ENCODE measurements at regions not wholly inside any gene's neighbourhood (a gene's known extent, or its start where the extent isn't known, plus 50 kb on each side); places are given as distances from the start of the nearest gene placed in this dataset.

DNA sequence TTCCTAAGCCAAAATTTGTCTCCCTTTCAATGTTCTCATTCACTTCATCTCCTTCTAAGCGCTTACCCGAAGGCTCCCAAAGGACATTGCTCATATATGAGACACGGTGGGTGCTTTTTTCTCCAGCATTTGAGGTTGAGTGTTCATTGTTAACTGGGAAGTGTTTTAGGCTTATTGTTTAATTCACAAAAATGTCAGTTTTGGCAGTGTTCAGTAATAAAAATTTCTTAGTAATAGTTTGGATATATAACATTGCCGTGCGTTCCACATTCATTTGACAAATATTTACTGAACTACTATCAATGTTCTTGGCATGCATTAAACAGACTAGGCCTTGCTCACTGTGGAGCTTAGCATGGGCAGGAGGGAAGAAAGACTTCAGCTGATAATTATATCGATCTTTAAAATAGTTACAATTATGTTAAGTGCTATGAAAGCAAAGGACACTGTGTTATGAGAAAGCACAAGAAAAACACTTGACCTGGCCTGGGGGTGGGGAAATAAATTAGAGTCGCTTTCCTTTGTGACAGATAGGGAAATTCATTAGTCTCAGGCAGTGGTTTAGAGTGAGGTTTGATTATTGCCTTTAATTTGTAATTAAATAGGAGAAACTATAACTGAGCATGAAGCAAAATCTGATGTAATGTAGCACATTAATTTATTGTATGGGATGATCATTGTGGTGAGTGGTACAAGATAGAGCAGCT lies 82.2 kb upstream of the DOCK10 start:
- Histone ChIP-seq H2BK120ac (ENCODE audit: low read depth, low read length) (no peak overlapping the region), H2AK5ac (ENCODE audit: low read length, severe bottlenecking) (no peak overlapping the region), H2AFZ (ENCODE audit: low read depth, low read length) (no peak overlapping the region), H3K79me1 (replicated peaks; ENCODE audit: low read length, poor library complexity, severe bottlenecking) (no peaks in the 10 kb centered on the region), H3K4me1 (ENCODE audit: control insufficient read depth, insufficient read depth, low read depth, low read length) (no peaks in the 10 kb centered on the region), H2BK12ac (ENCODE audit: low read length in 2 of 2) (no peak overlapping the region), H3K14ac (ENCODE audit: low read length in 2 of 2) (no peak overlapping the region), H3K18ac (ENCODE audit: low read depth in 1 of 2, low read length in 2 of 2) (no peak overlapping the region), H3K23ac (ENCODE audit: low read length in 2 of 2) (no peak overlapping the region), H3K27ac (ENCODE audit: low read length, poor library complexity, severe bottlenecking) (no peak overlapping the region), H3K4me3 (ENCODE audit: insufficient read depth in 1 of 2, low read depth in 1 of 2, low read length in 2 of 2) (no peak overlapping the region), H4K8ac (ENCODE audit: low read length) (no peak overlapping the region), H3K9me3 (ENCODE audit: control insufficient read depth, low read length) (no peaks in the 10 kb centered on the region), H2BK5ac (ENCODE audit: low read depth, low read length, poor library complexity, severe bottlenecking) (no peak overlapping the region), H4K91ac (ENCODE audit: low read length) (no peak overlapping the region), H3K4ac (ENCODE audit: low read depth in 1 of 2, low read length in 2 of 2) (no peak overlapping the region), H3K9ac (ENCODE audit: low read length) (no peak overlapping the region), H3K36me3 (ENCODE audit: control insufficient read depth in 1 of 2, insufficient read depth in 2 of 2, low read depth in 1 of 2, low read length in 2 of 2) (no peaks in the 10 kb centered on the region), H3K27me3 (ENCODE audit: control insufficient read depth in 1 of 2, insufficient read depth in 1 of 2, low read length in 2 of 2) (no peaks in the 10 kb centered on the region), H3K4me2 (ENCODE audit: low read length, poor library complexity, severe bottlenecking) (no peak overlapping the region), H2BK15ac (ENCODE audit: low read depth, poor library complexity, severe bottlenecking) (no peak overlapping the region)
- WGBS: 92% methylated on average over 5 of the region's 7 CpGs
- no peak for DNase-seq

DNA sequence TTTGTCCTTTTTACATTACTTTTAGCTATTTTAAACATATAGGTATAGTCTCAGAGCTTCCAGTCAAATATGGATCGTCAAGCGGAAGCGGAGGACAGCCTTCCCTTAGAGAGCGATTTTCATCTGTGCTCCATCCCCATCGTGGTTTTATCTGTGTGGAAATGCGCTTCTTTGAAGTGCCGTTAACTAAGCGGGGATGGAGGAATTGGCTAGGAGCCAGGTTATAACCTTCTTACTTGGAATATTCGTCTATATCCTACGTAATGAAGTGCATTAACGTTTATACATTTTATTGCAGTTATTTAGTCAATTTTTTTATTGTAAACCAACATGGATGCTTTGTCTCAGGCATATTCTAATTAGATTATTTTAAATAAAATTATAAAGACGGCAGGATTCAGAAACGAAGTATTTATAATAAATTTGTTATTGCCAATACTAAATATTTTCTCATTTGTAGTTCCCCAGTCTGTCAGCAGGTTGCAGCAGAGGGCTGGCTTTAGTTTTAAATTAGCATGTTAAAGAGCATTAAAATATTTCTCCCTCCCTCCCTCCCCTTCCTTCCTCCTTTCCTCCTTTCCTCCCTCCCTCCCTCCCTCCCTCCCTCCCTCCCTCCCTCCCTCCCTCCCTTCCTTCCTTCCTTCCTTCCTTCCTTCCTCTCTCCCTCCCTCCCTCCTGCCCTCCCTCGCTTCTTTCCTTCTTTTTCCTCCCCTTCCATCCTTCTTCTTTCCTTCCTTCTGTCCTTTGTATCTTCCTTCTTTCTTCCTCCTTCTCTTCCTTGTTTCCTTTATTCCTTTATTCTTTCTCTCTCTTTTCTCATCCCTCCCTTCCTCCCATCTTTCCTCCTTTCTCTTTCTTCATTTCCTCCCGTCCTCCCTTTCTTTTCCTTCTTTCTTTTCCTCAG lies 80.6 kb upstream of the DOCK10 start:
- Histone ChIP-seq H2BK12ac (ENCODE audit: low read length in 2 of 2) (no peak overlapping the region), H4K8ac (ENCODE audit: low read length) (no peak overlapping the region), H3K4me2 (ENCODE audit: low read length, poor library complexity, severe bottlenecking) (no peak overlapping the region), H2BK15ac (ENCODE audit: low read depth, poor library complexity, severe bottlenecking) (no peak overlapping the region), H3K14ac (ENCODE audit: low read length in 2 of 2) (no peak overlapping the region), H4K91ac (ENCODE audit: low read length) (no peak overlapping the region), H3K9me3 (ENCODE audit: control insufficient read depth, low read length) (no peaks in the 10 kb centered on the region), H3K4me1 (ENCODE audit: control insufficient read depth, insufficient read depth, low read depth, low read length) (no peaks in the 10 kb centered on the region), H2BK5ac (ENCODE audit: low read depth, low read length, poor library complexity, severe bottlenecking) (no peak overlapping the region), H3K23ac (ENCODE audit: low read length in 2 of 2) (no peak overlapping the region), H3K27ac (ENCODE audit: low read length, poor library complexity, severe bottlenecking) (no peak overlapping the region), H3K36me3 (ENCODE audit: control insufficient read depth in 1 of 2, insufficient read depth in 2 of 2, low read depth in 1 of 2, low read length in 2 of 2) (no peaks in the 10 kb centered on the region), H2AFZ (ENCODE audit: low read depth, low read length) (no peak overlapping the region), H3K18ac (ENCODE audit: low read depth in 1 of 2, low read length in 2 of 2) (no peak overlapping the region), H3K9ac (ENCODE audit: low read length) (peak overlapping the region; percentile 57), H2BK120ac (ENCODE audit: low read depth, low read length) (no peak overlapping the region), H2AK5ac (ENCODE audit: low read length, severe bottlenecking) (no peak overlapping the region), H3K4ac (ENCODE audit: low read depth in 1 of 2, low read length in 2 of 2) (no peak overlapping the region), H3K79me1 (replicated peaks; ENCODE audit: low read length, poor library complexity, severe bottlenecking) (no peaks in the 10 kb centered on the region), H3K27me3 (ENCODE audit: control insufficient read depth in 1 of 2, insufficient read depth in 1 of 2, low read length in 2 of 2) (no peaks in the 10 kb centered on the region), H3K4me3 (ENCODE audit: insufficient read depth in 1 of 2, low read depth in 1 of 2, low read length in 2 of 2) (no peak overlapping the region)
- WGBS: 77% methylated on average over 9 of the region's 15 CpGs
- DNase-seq: peak; percentile 24

DNA sequence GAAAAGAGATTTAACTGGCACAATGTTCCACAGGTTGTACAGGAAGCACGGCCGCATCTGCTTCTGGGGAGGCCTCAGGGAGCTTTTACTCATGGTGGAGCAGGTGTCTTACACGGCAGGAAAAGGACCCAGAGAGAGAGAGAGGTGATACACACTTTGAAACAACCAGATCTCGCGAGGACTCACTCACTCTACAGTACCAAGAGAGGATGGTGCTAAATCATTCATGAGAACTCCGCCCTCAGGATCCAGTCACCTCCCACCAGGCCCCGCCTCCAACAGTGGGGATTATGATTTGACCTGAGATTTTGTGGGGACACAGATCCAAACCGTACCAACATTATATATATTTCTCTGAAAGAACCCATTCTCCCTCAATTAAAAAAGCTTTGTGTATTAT lies 79.7 kb upstream of the DOCK10 start:
- no peak overlapping the region for H3K4me2 ChIP-seq (ENCODE audit: low read length, poor library complexity, severe bottlenecking)
- no peak overlapping the region for H3K18ac ChIP-seq (ENCODE audit: low read depth in 1 of 2, low read length in 2 of 2)
- H3K27me3 ChIP-seq (ENCODE audit: control insufficient read depth in 1 of 2, insufficient read depth in 1 of 2, low read length in 2 of 2): no peaks in the 10 kb centered on the region
- H3K4me3 ChIP-seq (ENCODE audit: insufficient read depth in 1 of 2, low read depth in 1 of 2, low read length in 2 of 2): no peak overlapping the region
- 90% methylated on average over 5 of the region's 8 CpGs for WGBS
- H3K9me3 ChIP-seq (ENCODE audit: control insufficient read depth, low read length): no peaks in the 10 kb centered on the region
- H4K8ac ChIP-seq (ENCODE audit: low read length): no peak overlapping the region
- H2BK5ac ChIP-seq (ENCODE audit: low read depth, low read length, poor library complexity, severe bottlenecking): no peak overlapping the region
- no peaks in the 10 kb centered on the region for H3K4me1 ChIP-seq (ENCODE audit: control insufficient read depth, insufficient read depth, low read depth, low read length)
- no peak overlapping the region for H3K9ac ChIP-seq (ENCODE audit: low read length)
- H2AFZ ChIP-seq (ENCODE audit: low read depth, low read length): no peak overlapping the region
- H2BK120ac ChIP-seq (ENCODE audit: low read depth, low read length): no peak overlapping the region
- H3K14ac ChIP-seq (ENCODE audit: low read length in 2 of 2): no peak overlapping the region
- H3K4ac ChIP-seq (ENCODE audit: low read depth in 1 of 2, low read length in 2 of 2): no peak overlapping the region
- no peak overlapping the region for H3K23ac ChIP-seq (ENCODE audit: low read length in 2 of 2)
- H2BK12ac ChIP-seq (ENCODE audit: low read length in 2 of 2): no peak overlapping the region
- no peak overlapping the region for H4K91ac ChIP-seq (ENCODE audit: low read length)
- no peaks in the 10 kb centered on the region for H3K36me3 ChIP-seq (ENCODE audit: control insufficient read depth in 1 of 2, insufficient read depth in 2 of 2, low read depth in 1 of 2, low read length in 2 of 2)
- H3K27ac ChIP-seq (ENCODE audit: low read length, poor library complexity, severe bottlenecking): no peak overlapping the region
- no peak for DNase-seq
- no peak overlapping the region for H2AK5ac ChIP-seq (ENCODE audit: low read length, severe bottlenecking)
- H2BK15ac ChIP-seq (ENCODE audit: low read depth, poor library complexity, severe bottlenecking): no peak overlapping the region
- no peaks in the 10 kb centered on the region for H3K79me1 ChIP-seq (replicated peaks; ENCODE audit: low read length, poor library complexity, severe bottlenecking)

- no peaks in the 10 kb centered on the region for H3K36me3 ChIP-seq (ENCODE audit: control insufficient read depth in 1 of 2, insufficient read depth in 2 of 2, low read depth in 1 of 2, low read length in 2 of 2)
- H3K9ac ChIP-seq (ENCODE audit: low read length): no peak overlapping the region
- no peak overlapping the region for H3K14ac ChIP-seq (ENCODE audit: low read length in 2 of 2)
- no peak overlapping the region for H2BK120ac ChIP-seq (ENCODE audit: low read depth, low read length)
- H3K27me3 ChIP-seq (ENCODE audit: control insufficient read depth in 1 of 2, insufficient read depth in 1 of 2, low read length in 2 of 2): no peaks in the 10 kb centered on the region
- no peak overlapping the region for H4K91ac ChIP-seq (ENCODE audit: low read length)
- H2BK12ac ChIP-seq (ENCODE audit: low read length in 2 of 2): no peak overlapping the region
- H3K27ac ChIP-seq (ENCODE audit: low read length, poor library complexity, severe bottlenecking): no peak overlapping the region
- H2BK5ac ChIP-seq (ENCODE audit: low read depth, low read length, poor library complexity, severe bottlenecking): no peak overlapping the region
- H3K18ac ChIP-seq (ENCODE audit: low read depth in 1 of 2, low read length in 2 of 2): no peak overlapping the region
- no peak overlapping the region for H2AFZ ChIP-seq (ENCODE audit: low read depth, low read length)
- 45% methylated on average over 1 of the region's 1 CpG for WGBS
- H2AK5ac ChIP-seq (ENCODE audit: low read length, severe bottlenecking): no peak overlapping the region
- no peak overlapping the region for H3K4me3 ChIP-seq (ENCODE audit: insufficient read depth in 1 of 2, low read depth in 1 of 2, low read length in 2 of 2)
- DNase-seq: no peak
- H3K4me1 ChIP-seq (ENCODE audit: control insufficient read depth, insufficient read depth, low read depth, low read length): no peaks in the 10 kb centered on the region
- no peaks in the 10 kb centered on the region for H3K9me3 ChIP-seq (ENCODE audit: control insufficient read depth, low read length)
- no peak overlapping the region for H4K8ac ChIP-seq (ENCODE audit: low read length)
- no peak overlapping the region for H3K4me2 ChIP-seq (ENCODE audit: low read length, poor library complexity, severe bottlenecking)
- H3K4ac ChIP-seq (ENCODE audit: low read depth in 1 of 2, low read length in 2 of 2): no peak overlapping the region
- no peaks in the 10 kb centered on the region for H3K79me1 ChIP-seq (replicated peaks; ENCODE audit: low read length, poor library complexity, severe bottlenecking)
- H3K23ac ChIP-seq (ENCODE audit: low read length in 2 of 2): no peak overlapping the region
- H2BK15ac ChIP-seq (ENCODE audit: low read depth, poor library complexity, severe bottlenecking): no peak overlapping the region
Observed at GRCh38 chr2:225120186-225120585, 77.9 kb upstream of the DOCK10 start.

Measured in mesenchymal stem cell (in vitro differentiated cells and primary cell).